GM23338 (cell line): ENCODE measurements at regions not wholly inside any gene's neighbourhood (a gene's known extent, or its start where the extent isn't known, plus 50 kb on each side); places are given as distances from the start of the nearest gene placed in this dataset.
A peak's percentile ranks its signal among the peaks of the same experiment; 100 is the strongest.

ENCODE experiments used
- ATAC-seq: fragments of 200-7000 bp; cut with Tn5 transposase; 3 replicates; pipeline ENCODE4 v1.9.1; 2020
- DNase-seq: peaks from one replicate; pipeline ENCODE4 v3.0.0-alpha.2; 2015; ENCODE audit warnings: low spot score
- H2AFZ ChIP-seq: fragments of 200-600 bp; sonication (generic); 2 replicates; pipeline ENCODE4 v1.8.0; 2016; ENCODE audit warnings: antibody characterized with exemption, mild to moderate bottlenecking, moderate library complexity
- H3F3A ChIP-seq: fragments of 200-600 bp; sonication (generic); replicated peaks from 2 replicates; pipeline ENCODE4 v1.8.0; 2017; ENCODE audit warnings: antibody characterized with exemption, mixed run types, low read depth
- H3K27ac ChIP-seq: fragments of 200-600 bp; sonication (generic); 2 replicates; pipeline ENCODE4 v1.6.1; 2016; ENCODE audit warnings: low read depth
- H3K27me3 ChIP-seq: fragments of 200-600 bp; sonication (generic); 2 replicates; pipeline ENCODE4 v1.8.0; 2016; ENCODE audit warnings: mild to moderate bottlenecking, mixed run types, moderate library complexity; ENCODE audit not compliant: insufficient read depth
- H3K36me3 ChIP-seq: fragments of 200-600 bp; sonication (generic); 2 replicates; pipeline ENCODE4 v1.8.0; 2016; ENCODE audit warnings: mild to moderate bottlenecking; ENCODE audit not compliant: insufficient read depth
- H3K4me1 ChIP-seq: fragments of 200-600 bp; sonication (generic); 2 replicates; pipeline ENCODE4 v1.8.0; 2016; ENCODE audit warnings: mild to moderate bottlenecking, moderate library complexity; ENCODE audit not compliant: insufficient read depth
- H3K4me2 ChIP-seq: fragments of 200-600 bp; sonication (generic); 2 replicates; pipeline ENCODE4 v1.7.1; 2017; ENCODE audit warnings: mixed run types
- H3K4me3 ChIP-seq: fragments of 200-600 bp; sonication (generic); 2 replicates; pipeline ENCODE4 v1.6.1; 2016; ENCODE audit warnings: mixed run types
- H3K79me2 ChIP-seq: fragments of 200-600 bp; sonication (generic); replicated peaks from 2 replicates; pipeline ENCODE4 v1.8.0; 2017; ENCODE audit warnings: mild to moderate bottlenecking; ENCODE audit not compliant: insufficient read depth
- H3K9me2 ChIP-seq: fragments of 200-600 bp; sonication (generic); 2 replicates; pipeline ENCODE4 v1.8.0; 2017; ENCODE audit not compliant: insufficient read depth
- H4K20me1 ChIP-seq: fragments of 200-600 bp; sonication (generic); replicated peaks from 2 replicates; pipeline ENCODE4 v1.8.0; 2017; ENCODE audit warnings: mild to moderate bottlenecking; ENCODE audit not compliant: insufficient read depth
- H3K27ac Mint-ChIP-seq: 2 replicates; pipeline ENCODE4 v1.8.0; 2020; ENCODE audit warnings: inconsistent platforms, mild to moderate bottlenecking, moderate library complexity, mixed read lengths
- H3K27me3 Mint-ChIP-seq: 3 replicates; pipeline ENCODE4 v1.8.0; 2022; ENCODE audit warnings: low read depth, mild to moderate bottlenecking, moderate library complexity, mixed read lengths, inconsistent platforms; ENCODE audit not compliant: insufficient read depth, poor library complexity
- H3K36me3 Mint-ChIP-seq: 3 replicates; pipeline ENCODE4 v1.8.0; 2021; ENCODE audit warnings: low read depth, mild to moderate bottlenecking, inconsistent platforms, moderate library complexity, mixed read lengths
- H3K4me1 Mint-ChIP-seq: 3 replicates; pipeline ENCODE4 v1.8.0; 2020; ENCODE audit warnings: mild to moderate bottlenecking, inconsistent platforms, mixed read lengths
- H3K4me3 Mint-ChIP-seq: 3 replicates; pipeline ENCODE4 v1.8.0; 2021; ENCODE audit warnings: moderate library complexity, mild to moderate bottlenecking, inconsistent platforms, mixed read lengths
- H3K9me3 Mint-ChIP-seq: 3 replicates; pipeline ENCODE4 v1.8.0; 2020; ENCODE audit warnings: moderate library complexity, mild to moderate bottlenecking, inconsistent platforms, mixed read lengths
- CREB1 ChIP-seq: fragments of 250-450 bp; sonication (Bioruptor Pico); IDR thresholded peaks from 2 replicates; pipeline ENCODE4 v1.5.0; 2020; ENCODE audit warnings: low read depth, mild to moderate bottlenecking, moderate library complexity
- CTCF ChIP-seq, 2 experiments: fragments of 200-600 bp in 1 of 2; sonication (generic) in 1 of 2; conservative IDR thresholded peaks; 2 replicates each; pipeline versions ENCODE4 v1.5.1 to v1.6.1; 2016 to 2017; ENCODE audit warnings: antibody characterized with exemption in 2 of 2, low read depth in 2 of 2, mild to moderate bottlenecking in 2 of 2, moderate library complexity in 1 of 2
- EZH2 ChIP-seq: fragments of 200-600 bp; sonication (generic); IDR thresholded peaks from one replicate; pipeline ENCODE4 v1.8.0; 2017; ENCODE audit warnings: antibody characterized with exemption, mild to moderate bottlenecking, low read depth; ENCODE audit not compliant: unreplicated experiment
- EZH2phosphoT487 ChIP-seq: fragments of 200-600 bp; sonication (generic); IDR thresholded peaks from one replicate; pipeline ENCODE4 v1.8.1; 2018; ENCODE audit warnings: antibody characterized with exemption; ENCODE audit not compliant: unreplicated experiment
- JUNB ChIP-seq: IDR thresholded peaks from one replicate; pipeline ENCODE4 v1.6.1; 2016; ENCODE audit warnings: antibody characterized with exemption; ENCODE audit not compliant: unreplicated experiment
- NANOG ChIP-seq: IDR thresholded peaks from 2 replicates; pipeline ENCODE4 v1.6.1; 2016; ENCODE audit warnings: antibody characterized with exemption, borderline replicate concordance
- POLR2AphosphoS5 ChIP-seq: IDR thresholded peaks from 2 replicates; pipeline ENCODE4 v1.6.1; 2016; ENCODE audit warnings: antibody characterized with exemption, low read depth
- STAT1 ChIP-seq: IDR thresholded peaks from one replicate; pipeline ENCODE4 v1.6.1; 2016; ENCODE audit warnings: antibody characterized with exemption; ENCODE audit not compliant: unreplicated experiment
- ZNF114 ChIP-seq: fragments of 250-450 bp; sonication (Bioruptor Pico); IDR thresholded peaks from 2 replicates; pipeline ENCODE4 v1.5.0; 2020; ENCODE audit warnings: mild to moderate bottlenecking, moderate library complexity
- ZNF331 ChIP-seq: fragments of 250-450 bp; sonication (Bioruptor Pico); IDR thresholded peaks from 2 replicates; pipeline ENCODE4 v1.5.0; 2020; ENCODE audit warnings: low read depth, mild to moderate bottlenecking, moderate library complexity
- TF ChIP-seq, protein P1 (sequence below): fragments of 250-450 bp; sonication (Bioruptor Pico); IDR thresholded peaks from 2 replicates; pipeline ENCODE4 v1.5.0; 2020; ENCODE audit warnings: mild to moderate bottlenecking, moderate library complexity
- TF ChIP-seq, protein P2 (sequence below): IDR thresholded peaks from one replicate; pipeline ENCODE4 v1.6.1; 2018; ENCODE audit warnings: antibody characterized with exemption; ENCODE audit not compliant: unreplicated experiment

DNA sequence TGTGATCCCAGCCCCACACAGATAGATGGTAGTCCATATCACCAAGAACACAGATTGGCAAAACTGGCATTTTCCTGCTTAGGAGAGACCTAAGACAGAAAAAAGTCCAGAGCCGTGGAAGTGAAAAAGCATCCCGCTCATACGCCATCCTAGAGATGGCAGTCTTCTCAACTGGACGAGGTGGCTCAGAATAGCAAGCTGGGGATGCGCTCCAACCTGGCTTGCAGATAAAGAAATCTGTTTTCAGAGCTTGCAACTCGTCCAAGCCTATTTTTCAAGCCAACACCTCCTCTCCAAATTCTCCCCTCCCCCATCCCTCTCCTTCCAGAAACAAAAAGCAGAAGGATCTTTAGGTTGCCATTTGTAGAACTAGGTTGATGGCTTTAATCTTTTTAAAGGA is 74.3 kb upstream of the OTX2 start (continued):
- TF ChIP-seq CTCF (conservative IDR thresholded peaks at IDR 0.05; ENCODE audit: low read depth in 2 of 2) (peak; percentile 30 to 69; a peak in 3 of 4 replicates), EZH2 (no peak)

GRCh38 chr14:56881181-56881580 is 70.9 kb upstream of the OTX2 start:
- ATAC-seq (no peak), DNase-seq (no peak)
- Mint-ChIP-seq H3K9me3 (no peaks in the 10 kb centered on the region), H3K27ac (no peak overlapping the region), H3K4me1 (peaks cover 23% of the 10 kb centered on the region), H3K36me3 (no peaks in the 10 kb centered on the region), H3K4me3 (no peak overlapping the region), H3K27me3 (no peaks in the 10 kb centered on the region)
- Histone ChIP-seq H3K4me2 (no peak overlapping the region), H3K27me3 (peaks cover 49% of the 10 kb centered on the region), H4K20me1 (no peaks in the 10 kb centered on the region), H3F3A (no peaks in the 10 kb centered on the region), H2AFZ (no peak overlapping the region), H3K27ac (no peak overlapping the region), H3K4me1 (peaks cover 16% of the 10 kb centered on the region), H3K4me3 (no peak overlapping the region), H3K36me3 (no peaks in the 10 kb centered on the region), H3K79me2 (no peaks in the 10 kb centered on the region), H3K9me2 (no peaks in the 10 kb centered on the region)
- TF ChIP-seq, protein P1, sequence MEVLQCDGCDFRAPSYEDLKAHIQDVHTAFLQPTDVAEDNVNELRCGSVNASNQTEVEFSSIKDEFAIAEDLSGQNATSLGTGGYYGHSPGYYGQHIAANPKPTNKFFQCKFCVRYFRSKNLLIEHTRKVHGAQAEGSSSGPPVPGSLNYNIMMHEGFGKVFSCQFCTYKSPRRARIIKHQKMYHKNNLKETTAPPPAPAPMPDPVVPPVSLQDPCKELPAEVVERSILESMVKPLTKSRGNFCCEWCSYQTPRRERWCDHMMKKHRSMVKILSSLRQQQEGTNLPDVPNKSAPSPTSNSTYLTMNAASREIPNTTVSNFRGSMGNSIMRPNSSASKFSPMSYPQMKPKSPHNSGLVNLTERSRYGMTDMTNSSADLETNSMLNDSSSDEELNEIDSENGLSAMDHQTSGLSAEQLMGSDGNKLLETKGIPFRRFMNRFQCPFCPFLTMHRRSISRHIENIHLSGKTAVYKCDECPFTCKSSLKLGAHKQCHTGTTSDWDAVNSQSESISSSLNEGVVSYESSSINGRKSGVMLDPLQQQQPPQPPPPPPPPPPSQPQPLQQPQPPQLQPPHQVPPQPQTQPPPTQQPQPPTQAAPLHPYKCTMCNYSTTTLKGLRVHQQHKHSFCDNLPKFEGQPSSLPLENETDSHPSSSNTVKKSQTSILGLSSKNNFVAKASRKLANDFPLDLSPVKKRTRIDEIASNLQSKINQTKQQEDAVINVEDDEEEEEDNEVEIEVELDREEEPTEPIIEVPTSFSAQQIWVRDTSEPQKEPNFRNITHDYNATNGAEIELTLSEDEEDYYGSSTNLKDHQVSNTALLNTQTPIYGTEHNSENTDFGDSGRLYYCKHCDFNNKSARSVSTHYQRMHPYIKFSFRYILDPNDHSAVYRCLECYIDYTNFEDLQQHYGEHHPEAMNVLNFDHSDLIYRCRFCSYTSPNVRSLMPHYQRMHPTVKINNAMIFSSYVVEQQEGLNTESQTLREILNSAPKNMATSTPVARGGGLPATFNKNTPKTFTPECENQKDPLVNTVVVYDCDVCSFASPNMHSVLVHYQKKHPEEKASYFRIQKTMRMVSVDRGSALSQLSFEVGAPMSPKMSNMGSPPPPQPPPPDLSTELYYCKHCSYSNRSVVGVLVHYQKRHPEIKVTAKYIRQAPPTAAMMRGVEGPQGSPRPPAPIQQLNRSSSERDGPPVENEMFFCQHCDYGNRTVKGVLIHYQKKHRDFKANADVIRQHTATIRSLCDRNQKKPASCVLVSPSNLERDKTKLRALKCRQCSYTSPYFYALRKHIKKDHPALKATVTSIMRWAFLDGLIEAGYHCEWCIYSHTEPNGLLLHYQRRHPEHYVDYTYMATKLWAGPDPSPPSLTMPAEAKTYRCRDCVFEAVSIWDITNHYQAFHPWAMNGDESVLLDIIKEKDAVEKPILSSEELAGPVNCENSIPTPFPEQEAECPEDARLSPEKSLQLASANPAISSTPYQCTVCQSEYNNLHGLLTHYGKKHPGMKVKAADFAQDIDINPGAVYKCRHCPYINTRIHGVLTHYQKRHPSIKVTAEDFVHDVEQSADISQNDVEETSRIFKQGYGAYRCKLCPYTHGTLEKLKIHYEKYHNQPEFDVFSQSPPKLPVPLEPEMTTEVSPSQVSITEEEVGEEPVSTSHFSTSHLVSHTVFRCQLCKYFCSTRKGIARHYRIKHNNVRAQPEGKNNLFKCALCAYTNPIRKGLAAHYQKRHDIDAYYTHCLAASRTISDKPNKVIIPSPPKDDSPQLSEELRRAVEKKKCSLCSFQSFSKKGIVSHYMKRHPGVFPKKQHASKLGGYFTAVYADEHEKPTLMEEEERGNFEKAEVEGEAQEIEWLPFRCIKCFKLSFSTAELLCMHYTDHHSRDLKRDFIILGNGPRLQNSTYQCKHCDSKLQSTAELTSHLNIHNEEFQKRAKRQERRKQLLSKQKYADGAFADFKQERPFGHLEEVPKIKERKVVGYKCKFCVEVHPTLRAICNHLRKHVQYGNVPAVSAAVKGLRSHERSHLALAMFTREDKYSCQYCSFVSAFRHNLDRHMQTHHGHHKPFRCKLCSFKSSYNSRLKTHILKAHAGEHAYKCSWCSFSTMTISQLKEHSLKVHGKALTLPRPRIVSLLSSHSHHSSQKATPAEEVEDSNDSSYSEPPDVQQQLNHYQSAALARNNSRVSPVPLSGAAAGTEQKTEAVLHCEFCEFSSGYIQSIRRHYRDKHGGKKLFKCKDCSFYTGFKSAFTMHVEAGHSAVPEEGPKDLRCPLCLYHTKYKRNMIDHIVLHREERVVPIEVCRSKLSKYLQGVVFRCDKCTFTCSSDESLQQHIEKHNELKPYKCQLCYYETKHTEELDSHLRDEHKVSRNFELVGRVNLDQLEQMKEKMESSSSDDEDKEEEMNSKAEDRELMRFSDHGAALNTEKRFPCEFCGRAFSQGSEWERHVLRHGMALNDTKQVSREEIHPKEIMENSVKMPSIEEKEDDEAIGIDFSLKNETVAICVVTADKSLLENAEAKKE (CRISPR knock-in tag), result no peak
- TF ChIP-seq CREB1 (CRISPR knock-in tag), result no peak
- TF ChIP-seq EZH2phosphoT487, result no peak
- TF ChIP-seq POLR2AphosphoS5, result no peak
- TF ChIP-seq STAT1, result no peak
- TF ChIP-seq ZNF114, result no peak
- no peak for TF ChIP-seq ZNF331 (CRISPR knock-in tag)
- no peak for TF ChIP-seq EZH2
- TF ChIP-seq NANOG, result no peak
- TF ChIP-seq, protein P2, sequence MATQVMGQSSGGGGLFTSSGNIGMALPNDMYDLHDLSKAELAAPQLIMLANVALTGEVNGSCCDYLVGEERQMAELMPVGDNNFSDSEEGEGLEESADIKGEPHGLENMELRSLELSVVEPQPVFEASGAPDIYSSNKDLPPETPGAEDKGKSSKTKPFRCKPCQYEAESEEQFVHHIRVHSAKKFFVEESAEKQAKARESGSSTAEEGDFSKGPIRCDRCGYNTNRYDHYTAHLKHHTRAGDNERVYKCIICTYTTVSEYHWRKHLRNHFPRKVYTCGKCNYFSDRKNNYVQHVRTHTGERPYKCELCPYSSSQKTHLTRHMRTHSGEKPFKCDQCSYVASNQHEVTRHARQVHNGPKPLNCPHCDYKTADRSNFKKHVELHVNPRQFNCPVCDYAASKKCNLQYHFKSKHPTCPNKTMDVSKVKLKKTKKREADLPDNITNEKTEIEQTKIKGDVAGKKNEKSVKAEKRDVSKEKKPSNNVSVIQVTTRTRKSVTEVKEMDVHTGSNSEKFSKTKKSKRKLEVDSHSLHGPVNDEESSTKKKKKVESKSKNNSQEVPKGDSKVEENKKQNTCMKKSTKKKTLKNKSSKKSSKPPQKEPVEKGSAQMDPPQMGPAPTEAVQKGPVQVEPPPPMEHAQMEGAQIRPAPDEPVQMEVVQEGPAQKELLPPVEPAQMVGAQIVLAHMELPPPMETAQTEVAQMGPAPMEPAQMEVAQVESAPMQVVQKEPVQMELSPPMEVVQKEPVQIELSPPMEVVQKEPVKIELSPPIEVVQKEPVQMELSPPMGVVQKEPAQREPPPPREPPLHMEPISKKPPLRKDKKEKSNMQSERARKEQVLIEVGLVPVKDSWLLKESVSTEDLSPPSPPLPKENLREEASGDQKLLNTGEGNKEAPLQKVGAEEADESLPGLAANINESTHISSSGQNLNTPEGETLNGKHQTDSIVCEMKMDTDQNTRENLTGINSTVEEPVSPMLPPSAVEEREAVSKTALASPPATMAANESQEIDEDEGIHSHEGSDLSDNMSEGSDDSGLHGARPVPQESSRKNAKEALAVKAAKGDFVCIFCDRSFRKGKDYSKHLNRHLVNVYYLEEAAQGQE, result no peak
- no peak for TF ChIP-seq JUNB
- TF ChIP-seq CTCF (conservative IDR thresholded peaks at IDR 0.05; ENCODE audit: low read depth in 2 of 2), result no peak
